ENCODE measurements at regions not wholly inside any gene's neighbourhood (a gene's known extent, or its start where the extent isn't known, plus 50 kb on each side); places are given as distances from the start of the nearest gene placed in this dataset.
A peak's percentile ranks its signal among the peaks of the same experiment; 100 is the strongest.

GRCh38 chr5:164253764-164254163 lies 748.3 kb downstream of the MAT2B start:
- Mint-ChIP-seq H3K4me1 (peaks cover 25% of the 10 kb centered on the region), H3K9me3 (peaks cover 7% of the 10 kb centered on the region), H3K36me3 (no peaks in the 10 kb centered on the region), H3K27me3 (ENCODE audit: low read depth) (no peaks in the 10 kb centered on the region), H3K4me3 (no peak overlapping the region), H3K27ac (no peak overlapping the region)
- POLR2A ChIA-PET = no interaction called here
- DNase-seq (ENCODE audit: low spot score) = no peak
- TF ChIP-seq ZNF263 (CRISPR knock-in tag; IDR thresholded peaks at IDR 0.05; ENCODE audit: low read depth) = no peak
- TF ChIP-seq ATF6 (CRISPR knock-in tag; IDR thresholded peaks at IDR 0.05) = no peak
- no peak for TF ChIP-seq GRHL2 (CRISPR knock-in tag; IDR thresholded peaks at IDR 0.05; ENCODE audit: insufficient replicate concordance, severe bottlenecking)
- TF ChIP-seq ELF4 (CRISPR knock-in tag; IDR thresholded peaks at IDR 0.05; ENCODE audit: low read depth) = no peak
- TF ChIP-seq USF1 (CRISPR knock-in tag; IDR thresholded peaks at IDR 0.05) = no peak
- CTCF ChIA-PET = no interaction called here
- no peak for ATAC-seq

DNA sequence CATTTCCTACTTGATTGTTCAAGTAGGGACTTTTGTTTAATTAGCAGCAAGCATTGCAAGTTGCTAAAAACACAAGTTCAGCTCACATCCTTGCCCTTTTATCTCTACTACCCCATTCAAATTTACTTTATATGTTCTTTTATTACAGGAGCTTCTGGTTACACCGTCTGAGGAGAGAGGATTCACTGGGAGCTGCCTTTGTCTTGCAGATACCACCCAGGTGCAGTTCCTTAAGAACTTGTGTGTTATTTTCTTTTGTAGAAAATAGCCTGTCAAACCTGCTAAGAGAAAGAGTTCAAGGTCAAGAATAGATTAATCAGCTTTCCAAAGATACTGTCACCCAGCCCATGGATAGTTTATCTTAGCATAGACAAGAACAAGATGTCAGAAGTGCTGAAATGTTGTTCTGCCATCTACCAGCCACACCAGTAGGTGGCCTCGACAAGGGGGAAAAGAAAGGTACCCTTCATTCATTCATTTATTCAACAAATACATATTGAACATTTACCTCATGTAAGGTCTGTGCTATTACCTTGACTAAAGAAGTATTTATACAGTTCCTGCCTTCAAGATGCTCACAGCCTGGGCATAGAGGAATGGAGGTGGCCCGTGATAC lies 750.3 kb downstream of the MAT2B start:
- Mint-ChIP-seq H3K4me1 (peaks cover 25% of the 10 kb centered on the region), H3K27ac (no peak overlapping the region; the same call in 1 of the 2 replicates), H3K4me3 (peak overlapping the region; percentile 0; the same call in 1 of the 2 replicates), H3K27me3 (ENCODE audit: low read depth) (no peaks in the 10 kb centered on the region), H3K9me3 (peaks cover 7% of the 10 kb centered on the region), H3K36me3 (no peaks in the 10 kb centered on the region)
- peak; percentile 80 for ATAC-seq
- no peak for TF ChIP-seq NR3C1 (CRISPR knock-in tag; conservative IDR thresholded peaks at IDR 0.05; ENCODE audit: low read depth)
- no peak for TF ChIP-seq CREM (CRISPR knock-in tag; IDR thresholded peaks at IDR 0.05)
- no peak for TF ChIP-seq OVOL2 (CRISPR knock-in tag; IDR thresholded peaks at IDR 0.05; ENCODE audit: borderline replicate concordance)
- TF ChIP-seq ERG (CRISPR knock-in tag; IDR thresholded peaks at IDR 0.05) = no peak
- TF ChIP-seq SP1 (CRISPR knock-in tag; conservative IDR thresholded peaks at IDR 0.05) = no peak
- no peak for TF ChIP-seq PRDM15 (CRISPR knock-in tag; IDR thresholded peaks at IDR 0.05)
- TF ChIP-seq FOXK1 (CRISPR knock-in tag; IDR thresholded peaks at IDR 0.05) = no peak
- TF ChIP-seq ZNF671 (CRISPR knock-in tag; IDR thresholded peaks at IDR 0.05) = no peak
- no peak for TF ChIP-seq TCF7 (CRISPR knock-in tag; IDR thresholded peaks at IDR 0.05; ENCODE audit: low read depth)
- no peak for TF ChIP-seq CBFB (CRISPR knock-in tag; IDR thresholded peaks at IDR 0.05; ENCODE audit: low read depth)
- ChIA-PET CTCF (interaction anchor here (0.5 to 1.5 kb wide), 4 partner anchors 9 to 41 kb away, joined by 3 to 6 read pairs (median 4); no protein-coding TSS in a partner anchor), POLR2A (interaction anchor here (0.6 kb wide), 1 partner anchor 1391 kb away, joined by 3 read pairs; no protein-coding TSS in a partner anchor)
- no peak for DNase-seq (ENCODE audit: low spot score)
